ENCODE measurements at regions not wholly inside any gene's neighbourhood (a gene's known extent, or its start where the extent isn't known, plus 50 kb on each side); places are given as distances from the start of the nearest gene placed in this dataset.

DNA sequence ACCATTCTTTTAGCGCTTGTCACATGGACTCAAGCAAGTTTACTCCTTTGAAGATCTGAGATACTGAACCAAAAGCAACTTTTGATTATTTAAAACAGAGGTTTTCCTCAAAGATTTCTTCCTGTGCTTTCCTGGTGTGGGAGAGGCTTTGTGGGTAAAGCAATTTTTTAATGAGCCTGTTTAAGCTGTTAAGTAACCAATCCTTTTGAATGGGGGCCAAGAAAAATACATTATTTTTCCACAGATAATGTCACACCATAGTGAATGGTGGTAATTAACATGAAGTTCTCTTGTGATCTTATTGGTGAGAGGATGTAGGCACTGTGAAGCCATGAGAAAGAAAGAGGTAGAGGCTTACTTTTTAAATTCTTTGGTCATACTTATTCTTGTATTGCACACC is 55.8 kb upstream of the OBI1 start:
- TF ChIP-seq, protein P1, sequence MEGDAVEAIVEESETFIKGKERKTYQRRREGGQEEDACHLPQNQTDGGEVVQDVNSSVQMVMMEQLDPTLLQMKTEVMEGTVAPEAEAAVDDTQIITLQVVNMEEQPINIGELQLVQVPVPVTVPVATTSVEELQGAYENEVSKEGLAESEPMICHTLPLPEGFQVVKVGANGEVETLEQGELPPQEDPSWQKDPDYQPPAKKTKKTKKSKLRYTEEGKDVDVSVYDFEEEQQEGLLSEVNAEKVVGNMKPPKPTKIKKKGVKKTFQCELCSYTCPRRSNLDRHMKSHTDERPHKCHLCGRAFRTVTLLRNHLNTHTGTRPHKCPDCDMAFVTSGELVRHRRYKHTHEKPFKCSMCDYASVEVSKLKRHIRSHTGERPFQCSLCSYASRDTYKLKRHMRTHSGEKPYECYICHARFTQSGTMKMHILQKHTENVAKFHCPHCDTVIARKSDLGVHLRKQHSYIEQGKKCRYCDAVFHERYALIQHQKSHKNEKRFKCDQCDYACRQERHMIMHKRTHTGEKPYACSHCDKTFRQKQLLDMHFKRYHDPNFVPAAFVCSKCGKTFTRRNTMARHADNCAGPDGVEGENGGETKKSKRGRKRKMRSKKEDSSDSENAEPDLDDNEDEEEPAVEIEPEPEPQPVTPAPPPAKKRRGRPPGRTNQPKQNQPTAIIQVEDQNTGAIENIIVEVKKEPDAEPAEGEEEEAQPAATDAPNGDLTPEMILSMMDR (IDR thresholded peaks at IDR 0.05), result no peak
- no peak for TF ChIP-seq EZH2 (IDR thresholded peaks at IDR 0.05; ENCODE audit: borderline replicate concordance, insufficient read depth, low read depth, low read length, poor library complexity, severe bottlenecking)
